H1 (cell line): ENCODE measurements at regions not wholly inside any gene's neighbourhood (a gene's known extent, or its start where the extent isn't known, plus 50 kb on each side); places are given as distances from the start of the nearest gene placed in this dataset.

ENCODE experiments used
- BACH1 ChIP-seq: IDR thresholded peaks from 2 replicates; pipeline ENCODE4 v1.6.1; 2012; ENCODE audit warnings: low read length, improper control_type of control experiment
- CHD1 ChIP-seq: IDR thresholded peaks from 2 replicates; pipeline ENCODE4 v1.6.1; 2012; ENCODE audit warnings: low read depth, low read length, improper control_type of control experiment
- CHD2 ChIP-seq: IDR thresholded peaks from 2 replicates; pipeline ENCODE4 v1.6.1; 2012; ENCODE audit warnings: low read length, improper control_type of control experiment
- CTCF ChIP-seq, 3 experiments: IDR thresholded peaks; 1 replicate in 2 of 3; 2 replicates in 1 of 3; pipeline versions ENCODE4 v1.5.1 to v1.6.1; 2011; ENCODE audit warnings: low read length in 3 of 3, mild to moderate bottlenecking in 3 of 3, inconsistent platforms in 2 of 3, low read depth in 1 of 3, moderate library complexity in 1 of 3; ENCODE audit not compliant: insufficient read depth in 1 of 3; ENCODE audit errors: control extremely low read depth in 1 of 3
- EP300 ChIP-seq, 2 experiments: IDR thresholded peaks; 1 replicate in 1 of 2; 2 replicates in 1 of 2; pipeline ENCODE4 v1.6.1; 2011 to 2012; ENCODE audit warnings: low read depth in 2 of 2, low read length in 2 of 2, mild to moderate bottlenecking in 2 of 2, borderline replicate concordance in 1 of 2, inconsistent platforms in 1 of 2, moderate library complexity in 1 of 2
- KDM1A ChIP-seq: fragments of 200-600, 300-600 bp; sonication (generic); IDR thresholded peaks from 2 replicates; pipeline ENCODE4 v1.7.1; 2016; ENCODE audit warnings: mild to moderate bottlenecking, low read length, borderline replicate concordance

- no peak for TF ChIP-seq BACH1
- no peak for TF ChIP-seq EP300 (IDR thresholded peaks at IDR 0.05; ENCODE audit: borderline replicate concordance in 1 of 2, low read depth in 2 of 2, low read length in 2 of 2)
- TF ChIP-seq CHD2 = no peak
- TF ChIP-seq CHD1 = no peak
- no peak for TF ChIP-seq KDM1A
- TF ChIP-seq CTCF (IDR thresholded peaks at IDR 0.05; ENCODE audit: control extremely low read depth in 1 of 3, insufficient read depth in 1 of 3, low read depth in 1 of 3, low read length in 3 of 3) = no peak
- TF ChIP-seq, all 59 proteins: peak for 0
Measured at GRCh38 chr7:142615508-142615907, 133.8 kb upstream of the PRSS1 start (continued).
